ENCODE measurements at regions not wholly inside any gene's neighbourhood (a gene's known extent, or its start where the extent isn't known, plus 50 kb on each side); places are given as distances from the start of the nearest gene placed in this dataset.

GRCh38 chr5:1666812-1667588, 132.6 kb downstream of the MRPL36 start:
- intact Hi-C loops (cut with micrococcal nuclease) = loop anchor here (2.0 kb wide), 1 partner anchor 372 kb away; no protein-coding TSS in a partner anchor
- Mint-ChIP-seq H3K9me3 (no peaks in the 10 kb centered on the region), H3K36me3 (ENCODE audit: low read depth) (no peaks in the 10 kb centered on the region), H3K27ac (no peak overlapping the region), H3K27me3 (ENCODE audit: insufficient read depth) (peaks cover 52% of the 10 kb centered on the region), H3K4me1 (ENCODE audit: low read depth) (no peaks in the 10 kb centered on the region), H3K4me3 (no peak overlapping the region)
- no peak for DNase-seq (ENCODE audit: low spot score)

GRCh38 chr5:1666221-1666620, 133.4 kb downstream of the MRPL36 start:
- H3K27ac Mint-ChIP-seq = no peak overlapping the region
- no peaks in the 10 kb centered on the region for H3K9me3 Mint-ChIP-seq
- no peak overlapping the region for H3K4me3 Mint-ChIP-seq
- H3K4me1 Mint-ChIP-seq (ENCODE audit: low read depth) = no peaks in the 10 kb centered on the region
- intact Hi-C loops (cut with micrococcal nuclease) = loop anchor here (2.0 kb wide), 1 partner anchor 373 kb away; no protein-coding TSS in a partner anchor
- H3K27me3 Mint-ChIP-seq (ENCODE audit: insufficient read depth) = peaks cover 47% of the 10 kb centered on the region
- no peak for DNase-seq (ENCODE audit: low spot score)
- no peaks in the 10 kb centered on the region for H3K36me3 Mint-ChIP-seq (ENCODE audit: low read depth)

- no peak overlapping the region for H3K27ac Mint-ChIP-seq
- no peaks in the 10 kb centered on the region for H3K36me3 Mint-ChIP-seq (ENCODE audit: low read depth)
- no peaks in the 10 kb centered on the region for H3K9me3 Mint-ChIP-seq
- no peaks in the 10 kb centered on the region for H3K4me1 Mint-ChIP-seq (ENCODE audit: low read depth)
- peak overlapping the region; percentile 3 for H3K4me3 Mint-ChIP-seq
- peaks cover 47% of the 10 kb centered on the region for H3K27me3 Mint-ChIP-seq (ENCODE audit: insufficient read depth)
- intact Hi-C loops (cut with micrococcal nuclease) = loop anchor here (2.0 kb wide), 1 partner anchor 373 kb away; no protein-coding TSS in a partner anchor
- no peak for DNase-seq (ENCODE audit: low spot score)
These were observed 133.8 kb downstream of the MRPL36 start for GRCh38 chr5:1665803-1666202.

- no peaks in the 10 kb centered on the region for H3K9me3 Mint-ChIP-seq
- no peak overlapping the region for H3K4me3 Mint-ChIP-seq
- no peak overlapping the region for H3K27ac Mint-ChIP-seq
- H3K36me3 Mint-ChIP-seq (ENCODE audit: low read depth) = no peaks in the 10 kb centered on the region
- H3K27me3 Mint-ChIP-seq (ENCODE audit: insufficient read depth) = peaks cover 42% of the 10 kb centered on the region
- no peaks in the 10 kb centered on the region for H3K4me1 Mint-ChIP-seq (ENCODE audit: low read depth)
- intact Hi-C loops (cut with micrococcal nuclease) = no loop called here
- DNase-seq (ENCODE audit: low spot score) = no peak
These were observed 134.4 kb downstream of the MRPL36 start for GRCh38 chr5:1665231-1665630.

GRCh38 chr5:1663186-1663585, 136.5 kb downstream of the MRPL36 start:
- Mint-ChIP-seq H3K27me3 (ENCODE audit: insufficient read depth) (peaks cover 24% of the 10 kb centered on the region), H3K4me3 (no peak overlapping the region), H3K36me3 (ENCODE audit: low read depth) (no peaks in the 10 kb centered on the region), H3K27ac (no peak overlapping the region), H3K9me3 (no peaks in the 10 kb centered on the region), H3K4me1 (ENCODE audit: low read depth) (no peaks in the 10 kb centered on the region)
- no peak for DNase-seq (ENCODE audit: low spot score)
- intact Hi-C loops (cut with micrococcal nuclease) = no loop called here

GRCh38 chr5:1662559-1663085, 137.0 kb downstream of the MRPL36 start:
- H3K27me3 Mint-ChIP-seq (ENCODE audit: insufficient read depth) = peaks cover 24% of the 10 kb centered on the region
- no peak overlapping the region for H3K27ac Mint-ChIP-seq
- DNase-seq (ENCODE audit: low spot score) = no peak
- no peak overlapping the region for H3K4me3 Mint-ChIP-seq
- H3K36me3 Mint-ChIP-seq (ENCODE audit: low read depth) = no peaks in the 10 kb centered on the region
- intact Hi-C loops (cut with micrococcal nuclease) = no loop called here
- H3K4me1 Mint-ChIP-seq (ENCODE audit: low read depth) = no peaks in the 10 kb centered on the region
- no peaks in the 10 kb centered on the region for H3K9me3 Mint-ChIP-seq

- intact Hi-C loops (cut with micrococcal nuclease) = no loop called here
- no peak overlapping the region for H3K27ac Mint-ChIP-seq
- peaks cover 24% of the 10 kb centered on the region for H3K27me3 Mint-ChIP-seq (ENCODE audit: insufficient read depth)
- no peaks in the 10 kb centered on the region for H3K4me1 Mint-ChIP-seq (ENCODE audit: low read depth)
- H3K4me3 Mint-ChIP-seq = no peak overlapping the region
- no peaks in the 10 kb centered on the region for H3K36me3 Mint-ChIP-seq (ENCODE audit: low read depth)
- H3K9me3 Mint-ChIP-seq = no peaks in the 10 kb centered on the region
- DNase-seq (ENCODE audit: low spot score) = no peak
These were observed 137.6 kb downstream of the MRPL36 start for GRCh38 chr5:1661831-1662558.

- H3K27ac Mint-ChIP-seq = no peak overlapping the region
- no peaks in the 10 kb centered on the region for H3K36me3 Mint-ChIP-seq (ENCODE audit: low read depth)
- no peak overlapping the region for H3K4me3 Mint-ChIP-seq
- intact Hi-C loops (cut with micrococcal nuclease) = no loop called here
- no peaks in the 10 kb centered on the region for H3K9me3 Mint-ChIP-seq
- no peaks in the 10 kb centered on the region for H3K4me1 Mint-ChIP-seq (ENCODE audit: low read depth)
- DNase-seq (ENCODE audit: low spot score) = no peak
- peaks cover 18% of the 10 kb centered on the region for H3K27me3 Mint-ChIP-seq (ENCODE audit: insufficient read depth)
These were observed 137.6 kb upstream of the LPCAT1 start for GRCh38 chr5:1661311-1661710.

GRCh38 chr5:1660511-1660910, 136.8 kb upstream of the LPCAT1 start:
- Mint-ChIP-seq H3K27me3 (ENCODE audit: insufficient read depth) (peaks cover 10% of the 10 kb centered on the region), H3K36me3 (ENCODE audit: low read depth) (no peaks in the 10 kb centered on the region), H3K9me3 (no peaks in the 10 kb centered on the region), H3K4me3 (no peak overlapping the region), H3K27ac (no peak overlapping the region), H3K4me1 (ENCODE audit: low read depth) (no peaks in the 10 kb centered on the region)
- no peak for DNase-seq (ENCODE audit: low spot score)
- intact Hi-C loops (cut with micrococcal nuclease) = no loop called here

- H3K27ac Mint-ChIP-seq = no peak overlapping the region
These were observed 136.2 kb upstream of the LPCAT1 start for GRCh38 chr5:1660001-1660400.

GRCh38 chr5:1659100-1659981, 135.6 kb upstream of the LPCAT1 start:
- Mint-ChIP-seq H3K36me3 (ENCODE audit: low read depth) (no peaks in the 10 kb centered on the region), H3K4me1 (ENCODE audit: low read depth) (no peaks in the 10 kb centered on the region), H3K27me3 (ENCODE audit: insufficient read depth) (peaks cover 5% of the 10 kb centered on the region), H3K9me3 (no peaks in the 10 kb centered on the region), H3K4me3 (no peak overlapping the region), H3K27ac (no peak overlapping the region)
- intact Hi-C loops (cut with micrococcal nuclease) = no loop called here
- no peak for DNase-seq (ENCODE audit: low spot score)

More at GRCh38 chr5:1660001-1660400, 136.2 kb upstream of the LPCAT1 start:
- Mint-ChIP-seq H3K4me1 (ENCODE audit: low read depth) (no peaks in the 10 kb centered on the region), H3K36me3 (ENCODE audit: low read depth) (no peaks in the 10 kb centered on the region), H3K4me3 (no peak overlapping the region), H3K9me3 (no peaks in the 10 kb centered on the region), H3K27me3 (ENCODE audit: insufficient read depth) (peaks cover 5% of the 10 kb centered on the region)
- no peak for DNase-seq (ENCODE audit: low spot score)
- intact Hi-C loops (cut with micrococcal nuclease) = no loop called here

GRCh38 chr5:1658665-1659064, 134.9 kb upstream of the LPCAT1 start:
- Mint-ChIP-seq H3K4me1 (ENCODE audit: low read depth) (no peaks in the 10 kb centered on the region), H3K36me3 (ENCODE audit: low read depth) (no peaks in the 10 kb centered on the region), H3K9me3 (no peaks in the 10 kb centered on the region), H3K4me3 (no peak overlapping the region), H3K27ac (no peak overlapping the region), H3K27me3 (ENCODE audit: insufficient read depth) (peaks cover 5% of the 10 kb centered on the region)
- intact Hi-C loops (cut with micrococcal nuclease) = no loop called here
- no peak for DNase-seq (ENCODE audit: low spot score)
